ENCODE measurements at regions not wholly inside any gene's neighbourhood (a gene's known extent, or its start where the extent isn't known, plus 50 kb on each side); places are given as distances from the start of the nearest gene placed in this dataset.

- Histone ChIP-seq H3K4me3 (no peak overlapping the region), H3K4me1 (peaks cover 0 to 10% (median 0%) of the 10 kb centered on the region in 4 donors), H3K27ac (no peak overlapping the region), H3K27me3 (no peaks in the 10 kb centered on the region), H3K36me3 (no peaks in the 10 kb centered on the region), H3K9me3 (no peaks in the 10 kb centered on the region)
- TF ChIP-seq CTCF (IDR thresholded peaks at IDR 0.05) (no peak), POLR2A (IDR thresholded peaks at IDR 0.05) (no peak), EP300 (IDR thresholded peaks at IDR 0.05) (no peak)
- 77 to 82% methylated on average over 1 of the region's 1 CpG for WGBS, 2 donors
- DNase-seq (ENCODE audit: low spot score in 2 of 2): no peak
Measured at GRCh38 chr7:113717739-113718138, 201.1 kb downstream of the PPP1R3A start.

- DNase-seq (ENCODE audit: low spot score in 2 of 2): no peak
- 29 to 32% methylated on average over 8 of the region's 8 CpGs for WGBS, 2 donors
- Histone ChIP-seq H3K4me1 (peaks cover 0 to 6% (median 0%) of the 10 kb centered on the region in 4 donors), H3K27me3 (no peaks in the 10 kb centered on the region), H3K36me3 (no peaks in the 10 kb centered on the region), H3K9me3 (peaks cover 0 to 7% (median 0%) of the 10 kb centered on the region in 4 donors), H3K27ac (no peak overlapping the region), H3K4me3 (no peak overlapping the region)
- TF ChIP-seq EP300 (IDR thresholded peaks at IDR 0.05) (no peak), POLR2A (IDR thresholded peaks at IDR 0.05) (no peak)
Measured at GRCh38 chr7:113715981-113716856, 202.6 kb downstream of the PPP1R3A start.

- 46 to 87% methylated on average over 1 of the region's 1 CpG for WGBS, 2 donors
- no peak for DNase-seq (ENCODE audit: low spot score in 2 of 2)
- H3K27ac ChIP-seq: no peak overlapping the region
- no peaks in the 10 kb centered on the region for H3K36me3 ChIP-seq
- peaks cover 0 to 13% (median 0%) of the 10 kb centered on the region in 4 donors for H3K9me3 ChIP-seq
- no peak for TF ChIP-seq POLR2A (IDR thresholded peaks at IDR 0.05)
- H3K27me3 ChIP-seq: no peaks in the 10 kb centered on the region
- no peak overlapping the region for H3K4me3 ChIP-seq
- H3K4me1 ChIP-seq: peaks cover 0 to 6% (median 0%) of the 10 kb centered on the region in 4 donors
Measured at GRCh38 chr7:113715262-113715661, 203.5 kb downstream of the PPP1R3A start.

- DNase-seq (ENCODE audit: low spot score in 2 of 2): peak in 1 of 2 donors; percentile 55
- no peak overlapping the region for H3K4me3 ChIP-seq
- H3K4me1 ChIP-seq: no peaks in the 10 kb centered on the region
- peak; percentile 55 to 98 (median 88) for TF ChIP-seq CTCF (IDR thresholded peaks at IDR 0.05)
- no peak for TF ChIP-seq POLR2A (IDR thresholded peaks at IDR 0.05)
- WGBS, 2 donors: 36 to 40% methylated on average over 4 of the region's 4 CpGs
- H3K36me3 ChIP-seq: no peaks in the 10 kb centered on the region
- peaks cover 0 to 13% (median 0%) of the 10 kb centered on the region in 4 donors for H3K9me3 ChIP-seq
- no peak overlapping the region for H3K27ac ChIP-seq
- H3K27me3 ChIP-seq: no peaks in the 10 kb centered on the region
Measured at GRCh38 chr7:113710310-113711096, 208.3 kb downstream of the PPP1R3A start.

- Histone ChIP-seq H3K9me3 (no peaks in the 10 kb centered on the region), H3K27me3 (no peaks in the 10 kb centered on the region), H3K4me1 (no peaks in the 10 kb centered on the region), H3K36me3 (no peaks in the 10 kb centered on the region), H3K4me3 (no peak overlapping the region), H3K27ac (no peak overlapping the region)
- 92 to 93% methylated on average over 1 of the region's 1 CpG for WGBS, 2 donors
- TF ChIP-seq CTCF (IDR thresholded peaks at IDR 0.05): no peak
- no peak for TF ChIP-seq EP300 (IDR thresholded peaks at IDR 0.05)
- no peak for TF ChIP-seq POLR2A (IDR thresholded peaks at IDR 0.05)
- no peak for DNase-seq (ENCODE audit: low spot score in 2 of 2)
Measured at GRCh38 chr7:113705439-113705838, 213.4 kb downstream of the PPP1R3A start.
